Right lobe of liver (tissue), 4 donors: ENCODE measurements at regions not wholly inside any gene's neighbourhood (a gene's known extent, or its start where the extent isn't known, plus 50 kb on each side); places are given as distances from the start of the nearest gene placed in this dataset.

Experiments
- CTCF ChIP-seq, 4 donors: fragments of 200-600 bp in 3 of 4; fragments of 450-650 bp in 1 of 4; IDR thresholded peaks; one replicate each; pipeline versions ENCODE4 v1.5.1 to v1.8.0; 2016 to 2022; ENCODE audit warnings: antibody characterized with exemption in 4 of 4, mild to moderate bottlenecking in 2 of 4
- POLR2A ChIP-seq: fragments of 450-650 bp; IDR thresholded peaks from one replicate; pipeline ENCODE4 v1.6.1; 2017; ENCODE audit warnings: antibody characterized with exemption, mild to moderate bottlenecking
- donor health status: DM: no; HTN: no; CAD: no.
- donor health status: DM: no; HTN: no; CAD: no.
- donor health status: DM: no; HTN: yes; CAD: no.

- TF ChIP-seq CTCF (IDR thresholded peaks at IDR 0.05) (no peak), POLR2A (no peak)
Observed at GRCh38 chr2:183487326-183487725, 363.1 kb downstream of the NUP35 start.
